ENCODE measurements at regions not wholly inside any gene's neighbourhood (a gene's known extent, or its start where the extent isn't known, plus 50 kb on each side); places are given as distances from the start of the nearest gene placed in this dataset.
"Not testable (repeated sequence)": the region's sequence is repeated elsewhere in the genome, so short reads cannot be mapped to it uniquely, and the experiment has no call there.

GRCh38 chr4:188639479-188640100, 500.3 kb downstream of the TRIML1 start:
- FAIRE-seq (no peak), DNase-seq (ENCODE audit: low spot score in 2 of 2) (no peak)

- no peak for FAIRE-seq
- DNase-seq (ENCODE audit: low spot score in 2 of 2), result no peak
These were observed 508.7 kb downstream of the TRIML1 start for GRCh38 chr4:188647820-188648370.

- FAIRE-seq, result no peak
- no peak for DNase-seq (ENCODE audit: low spot score in 2 of 2)
These were observed 510.4 kb downstream of the TRIML1 start for GRCh38 chr4:188649635-188650034.

- no peak for FAIRE-seq
- DNase-seq (ENCODE audit: low spot score in 2 of 2), result no peak
These were observed 511.3 kb downstream of the TRIML1 start for GRCh38 chr4:188650516-188650915.

GRCh38 chr4:188657365-188657764, 518.1 kb downstream of the TRIML1 start:
- DNase-seq (ENCODE audit: low spot score in 2 of 2) (no peak), FAIRE-seq (no peak)

GRCh38 chr4:188658958-188659522, 519.8 kb downstream of the TRIML1 start:
- FAIRE-seq (no peak), DNase-seq (ENCODE audit: low spot score in 2 of 2) (no peak)

- FAIRE-seq (no peak), DNase-seq (ENCODE audit: low spot score in 2 of 2) (peak; percentile 25 to 72)
These were observed 521.6 kb downstream of the TRIML1 start for GRCh38 chr4:188660796-188661195.

GRCh38 chr4:188661502-188661901, 522.3 kb downstream of the TRIML1 start:
- DNase-seq (ENCODE audit: low spot score in 2 of 2) (no peak), FAIRE-seq (no peak)

GRCh38 chr4:188663369-188663768, 524.1 kb downstream of the TRIML1 start:
- DNase-seq (ENCODE audit: low spot score in 2 of 2), result no peak
- FAIRE-seq, result no peak

- FAIRE-seq, result peak; percentile 31
- no peak for DNase-seq (ENCODE audit: low spot score in 2 of 2)
These were observed 526.5 kb downstream of the TRIML1 start for GRCh38 chr4:188665491-188666457.

GRCh38 chr4:188678691-188679090, 539.5 kb downstream of the TRIML1 start:
- not testable (repeated sequence) for FAIRE-seq; DNase-seq (ENCODE audit: low spot score in 2 of 2)

GRCh38 chr4:188680004-188680666, 540.9 kb downstream of the TRIML1 start:
- FAIRE-seq, result no peak
- no peak for DNase-seq (ENCODE audit: low spot score in 2 of 2)

GRCh38 chr4:188680667-188681063, 541.4 kb downstream of the TRIML1 start:
- no peak for DNase-seq (ENCODE audit: low spot score in 2 of 2)
- no peak for FAIRE-seq

GRCh38 chr4:188682321-188682720, 543.1 kb downstream of the TRIML1 start:
- FAIRE-seq (no peak), DNase-seq (ENCODE audit: low spot score in 2 of 2) (no peak)

GRCh38 chr4:188683571-188683970, 544.3 kb downstream of the TRIML1 start:
- FAIRE-seq (no peak), DNase-seq (ENCODE audit: low spot score in 2 of 2) (no peak)

- DNase-seq (ENCODE audit: low spot score in 2 of 2) (no peak), FAIRE-seq (no peak)
These were observed 549.7 kb downstream of the TRIML1 start for GRCh38 chr4:188688956-188689355.

GRCh38 chr4:188691811-188692210, 552.6 kb downstream of the TRIML1 start:
- no peak for DNase-seq (ENCODE audit: low spot score in 2 of 2)
- FAIRE-seq, result no peak

GRCh38 chr4:188695261-188695660, 556.0 kb downstream of the TRIML1 start:
- DNase-seq (ENCODE audit: low spot score in 2 of 2) (no peak), FAIRE-seq (no peak)

- DNase-seq (ENCODE audit: low spot score in 2 of 2) (no peak), FAIRE-seq (no peak)
These were observed 558.0 kb downstream of the TRIML1 start for GRCh38 chr4:188697243-188697642.

- FAIRE-seq (no peak), DNase-seq (ENCODE audit: low spot score in 2 of 2) (no peak)
These were observed 562.7 kb downstream of the TRIML1 start for GRCh38 chr4:188701952-188702351.

- no peak for FAIRE-seq
These were observed 565.0 kb downstream of the TRIML1 start for GRCh38 chr4:188704288-188704687.

More at GRCh38 chr4:188704288-188704687, 565.0 kb downstream of the TRIML1 start:
- no peak for DNase-seq (ENCODE audit: low spot score in 2 of 2)

Measured in frontal cortex (tissue), 3 donors.